ENCODE measurements at regions not wholly inside any gene's neighbourhood (a gene's known extent, or its start where the extent isn't known, plus 50 kb on each side); places are given as distances from the start of the nearest gene placed in this dataset.
"Not testable (repeated sequence)": the region's sequence is repeated elsewhere in the genome, so short reads cannot be mapped to it uniquely, and the experiment has no call there.

DNA sequence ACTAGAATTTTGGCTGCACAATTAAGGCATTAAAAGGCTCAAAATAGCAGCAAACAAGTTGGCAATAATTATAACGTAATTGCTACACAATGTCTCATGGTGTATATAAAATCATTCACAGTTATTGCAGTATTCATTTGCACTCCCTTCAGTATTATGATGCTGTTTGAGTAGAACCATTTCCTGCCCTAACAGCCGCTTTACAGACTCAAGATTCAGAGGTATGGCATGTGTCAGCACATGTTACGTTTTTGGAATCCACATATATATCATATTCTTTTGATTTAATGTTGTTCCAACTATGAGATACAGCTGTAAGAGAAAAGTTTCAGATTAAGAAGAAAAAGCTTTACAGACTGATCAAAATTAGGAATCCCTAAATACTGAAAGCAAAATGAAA, 56.3 kb upstream of the NCKAP5 start:
- DNase-seq (ENCODE audit: low read depth in 1 of 2, low spot score in 1 of 2) = no peak

DNA sequence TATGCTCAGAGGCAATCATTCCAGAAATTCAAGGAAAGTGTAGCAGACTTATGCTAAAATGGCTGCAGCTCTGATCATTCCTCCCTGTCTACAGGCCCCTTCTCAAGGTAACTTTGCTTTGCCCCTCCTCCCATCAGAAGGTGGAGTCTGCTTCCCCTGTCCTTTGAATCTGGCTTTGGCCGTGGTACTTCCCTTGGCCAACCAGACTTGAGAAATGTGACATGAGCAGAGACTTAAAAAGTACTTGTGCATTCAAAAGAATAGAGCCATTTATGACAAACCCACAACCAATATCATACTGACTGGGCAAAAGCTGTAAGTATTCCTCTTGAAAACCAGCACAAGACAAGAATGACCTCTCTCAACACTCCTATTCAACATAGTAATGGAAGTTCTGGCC, 59.5 kb upstream of the NCKAP5 start:
- no peak for DNase-seq (ENCODE audit: low read depth in 1 of 2, low spot score in 1 of 2)

DNA sequence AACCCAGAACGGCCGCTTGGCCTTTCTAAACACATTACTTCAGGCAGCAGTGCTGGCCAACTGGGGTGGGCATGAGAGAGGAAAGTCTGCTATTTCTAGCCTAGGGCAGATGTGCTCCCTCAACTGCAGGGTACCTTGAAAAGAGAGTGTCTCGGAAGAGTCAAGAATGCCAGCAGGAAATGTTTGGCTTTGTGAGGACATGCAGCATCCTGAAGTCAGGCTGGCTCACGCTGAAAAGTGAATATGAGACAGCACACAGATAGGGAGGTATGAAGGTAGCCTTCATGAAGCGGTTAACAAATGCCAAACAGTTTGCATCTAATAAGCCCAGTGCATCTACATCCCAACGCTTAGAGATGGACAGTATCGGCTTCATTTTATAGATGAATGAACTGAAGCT, 65.0 kb upstream of the NCKAP5 start:
- DNase-seq (ENCODE audit: low read depth in 1 of 2, low spot score in 1 of 2) = no peak

DNA sequence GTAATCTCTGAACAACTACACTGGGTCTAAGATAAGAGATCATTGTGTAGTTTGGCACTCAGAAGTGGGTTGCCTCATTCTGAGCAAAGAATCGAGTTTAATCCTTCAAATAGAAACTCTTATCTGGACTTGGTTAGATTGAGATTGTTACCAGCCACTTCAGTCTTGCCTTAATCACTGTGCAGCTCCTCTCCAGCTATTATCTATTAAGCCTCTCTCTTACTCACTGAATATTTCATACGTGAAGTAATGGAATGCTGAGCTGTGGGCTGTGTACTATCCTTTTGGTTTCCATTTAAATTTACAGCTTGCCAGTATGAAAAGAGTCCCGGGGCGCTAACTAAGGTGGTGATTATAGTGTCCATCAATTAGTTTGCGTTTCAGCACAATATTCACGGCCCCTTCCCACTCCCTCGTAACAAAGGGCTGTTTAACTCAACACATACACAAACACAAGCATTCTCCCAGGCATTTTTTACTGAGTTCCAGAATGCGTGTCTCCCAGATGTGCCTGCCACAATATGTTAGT, 65.7 kb upstream of the NCKAP5 start:
- DNase-seq (ENCODE audit: low read depth in 1 of 2, low spot score in 1 of 2) = no peak

DNA sequence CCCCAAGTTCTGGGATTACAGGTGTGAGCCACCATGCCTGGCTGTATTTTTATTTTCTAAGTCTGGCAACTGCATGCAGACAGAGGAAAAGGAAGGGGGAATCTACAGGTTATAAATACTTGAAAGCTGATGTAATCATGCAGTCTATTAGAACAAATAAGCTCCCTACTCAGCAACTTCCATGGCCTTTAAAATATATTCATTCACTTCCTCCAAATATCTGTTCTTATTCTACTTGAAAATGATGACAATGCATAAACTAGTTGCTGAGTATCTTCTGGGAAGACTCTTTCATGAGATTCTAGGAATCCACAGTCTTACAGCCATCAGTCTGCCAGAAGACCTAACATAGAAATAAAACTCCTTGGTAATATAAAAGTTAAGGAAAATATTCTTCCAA, 66.9 kb upstream of the NCKAP5 start:
- DNase-seq (ENCODE audit: low read depth in 1 of 2, low spot score in 1 of 2) = no peak

DNA sequence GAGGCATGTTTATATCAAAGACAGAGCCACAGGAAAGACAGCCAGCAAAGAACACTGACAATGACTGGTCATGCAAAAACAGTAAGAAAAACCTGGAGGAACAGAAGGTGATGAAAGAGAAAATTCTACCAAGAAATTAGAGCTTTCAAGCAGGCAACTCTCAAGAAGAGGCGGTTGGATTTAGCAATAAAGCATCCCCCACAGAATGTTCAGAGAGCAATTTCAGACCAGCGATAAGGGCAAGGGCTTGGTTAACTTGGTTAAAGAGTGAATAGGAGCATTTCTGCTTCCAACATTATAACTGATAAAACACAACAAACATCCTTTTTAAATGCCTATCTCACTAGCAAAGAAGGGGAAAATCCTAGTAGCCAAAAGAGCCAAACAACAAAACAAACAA, 68.0 kb upstream of the NCKAP5 start:
- no peak for DNase-seq (ENCODE audit: low read depth in 1 of 2, low spot score in 1 of 2)

DNA sequence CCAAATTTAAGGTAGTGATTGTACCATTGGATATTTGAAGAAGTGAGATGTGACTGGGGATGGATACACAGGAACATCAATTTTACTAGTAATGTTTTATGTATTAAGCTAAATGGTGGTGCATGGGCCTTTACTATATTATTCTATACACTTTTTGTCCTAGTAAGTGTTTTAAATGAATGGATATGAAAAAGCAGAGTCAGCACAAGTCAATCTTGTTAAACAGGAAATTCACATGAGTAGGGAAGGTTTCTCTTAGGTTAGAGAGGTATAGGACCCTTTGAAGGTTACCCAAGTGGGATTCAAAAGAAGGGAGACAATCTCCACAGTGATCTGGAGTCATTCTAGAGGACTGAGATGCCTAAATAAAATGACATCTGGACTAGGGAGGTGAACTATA, 71.8 kb upstream of the NCKAP5 start:
- no peak for DNase-seq (ENCODE audit: low read depth in 1 of 2, low spot score in 1 of 2)

DNA sequence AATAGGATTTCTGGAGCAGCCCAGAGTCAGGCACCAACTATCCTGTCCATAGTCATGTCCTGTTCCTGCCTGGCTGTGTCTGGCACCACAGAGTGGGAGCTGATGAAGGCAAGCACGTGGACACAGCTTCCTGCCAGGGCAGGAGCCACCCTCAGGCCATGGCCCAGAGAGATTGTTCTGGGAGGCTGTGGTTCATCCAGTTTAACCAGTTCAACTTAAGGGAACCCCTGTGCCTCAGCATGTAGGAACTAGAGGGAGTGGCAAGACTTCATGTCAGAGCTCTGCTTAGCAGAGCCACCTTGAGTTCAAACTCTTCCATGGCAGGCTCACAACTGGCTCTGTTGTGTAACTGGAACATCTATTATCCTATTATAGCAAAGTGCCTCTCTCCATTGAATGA, 73.2 kb upstream of the NCKAP5 start:
- no peak for DNase-seq (ENCODE audit: low read depth in 1 of 2, low spot score in 1 of 2)

DNA sequence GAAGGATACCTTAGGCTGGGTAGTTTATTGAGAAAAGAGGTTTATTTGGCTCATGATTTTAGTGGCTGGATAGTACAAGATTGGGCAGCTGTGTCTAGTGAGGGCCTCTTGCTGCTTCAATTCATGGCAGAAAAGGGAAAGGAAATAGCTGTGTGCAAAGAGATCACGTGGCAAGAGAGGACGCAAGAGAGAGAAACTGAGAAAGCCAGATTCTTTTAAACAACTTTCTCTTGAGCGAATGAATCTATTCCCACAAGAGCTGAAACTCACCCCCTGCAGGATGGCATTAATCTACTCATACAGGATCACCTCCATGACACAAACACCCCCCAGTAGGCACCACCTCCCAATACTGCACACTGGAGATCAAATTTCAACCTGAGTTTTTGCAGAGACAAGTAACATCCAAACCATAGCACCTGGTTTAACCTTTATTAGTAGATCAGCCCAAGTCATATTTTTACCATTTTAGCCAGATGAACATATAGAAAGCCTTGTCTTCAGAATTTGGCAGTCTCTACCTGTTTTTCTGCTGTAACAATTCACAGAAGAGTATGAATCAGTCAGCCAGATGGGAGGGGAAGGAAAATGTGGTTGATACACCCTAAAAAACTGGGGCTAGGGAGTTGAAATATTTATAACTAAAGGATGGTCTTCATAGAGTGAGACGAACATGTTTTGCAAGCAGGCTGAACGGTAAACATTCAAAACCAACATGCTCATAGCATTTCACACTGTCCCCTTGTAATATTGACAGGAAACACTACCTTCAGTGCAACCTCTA, 73.9 kb upstream of the NCKAP5 start:
- no peak for DNase-seq (ENCODE audit: low read depth in 1 of 2, low spot score in 1 of 2)

DNA sequence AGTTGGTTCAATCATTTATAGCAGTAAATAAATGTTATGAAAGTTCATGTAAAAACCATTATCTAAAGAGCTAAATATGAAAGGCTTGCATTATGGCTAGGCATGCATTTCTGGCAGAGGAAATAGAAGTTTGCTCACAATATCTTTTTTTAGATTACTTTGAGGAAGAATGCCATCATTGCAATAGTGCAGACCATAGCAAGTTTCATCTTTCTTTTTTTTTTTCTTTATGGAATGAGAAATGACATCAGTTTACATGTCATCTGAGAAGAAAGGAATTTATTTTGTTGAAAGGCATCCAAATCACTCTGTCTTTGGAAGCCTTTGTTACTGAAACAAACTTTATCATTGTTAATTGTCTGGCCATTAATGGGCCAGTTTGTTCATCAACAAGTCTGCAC, 74.5 kb upstream of the NCKAP5 start:
- no peak for DNase-seq (ENCODE audit: low read depth in 1 of 2, low spot score in 1 of 2)

DNA sequence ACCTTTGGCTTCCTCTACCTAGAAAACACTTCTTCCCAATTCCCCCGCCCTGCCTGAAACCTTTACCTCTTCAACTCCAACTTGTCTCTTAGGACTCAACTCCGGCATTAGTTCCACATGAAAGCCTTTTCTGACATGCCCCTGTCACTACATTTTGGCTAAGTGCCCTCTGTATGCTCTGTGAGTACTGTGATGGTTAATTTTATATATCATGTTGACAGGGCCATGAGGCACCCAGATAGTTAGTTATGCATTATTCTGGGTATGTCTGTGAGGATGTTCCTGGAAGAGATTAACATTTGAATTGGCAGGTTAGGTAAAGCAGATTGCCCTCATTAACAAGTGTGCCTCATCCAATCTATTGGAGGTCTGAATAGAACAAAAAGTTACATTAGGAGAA, 75.6 kb upstream of the NCKAP5 start:
- no peak for DNase-seq (ENCODE audit: low read depth in 1 of 2, low spot score in 1 of 2)

DNA sequence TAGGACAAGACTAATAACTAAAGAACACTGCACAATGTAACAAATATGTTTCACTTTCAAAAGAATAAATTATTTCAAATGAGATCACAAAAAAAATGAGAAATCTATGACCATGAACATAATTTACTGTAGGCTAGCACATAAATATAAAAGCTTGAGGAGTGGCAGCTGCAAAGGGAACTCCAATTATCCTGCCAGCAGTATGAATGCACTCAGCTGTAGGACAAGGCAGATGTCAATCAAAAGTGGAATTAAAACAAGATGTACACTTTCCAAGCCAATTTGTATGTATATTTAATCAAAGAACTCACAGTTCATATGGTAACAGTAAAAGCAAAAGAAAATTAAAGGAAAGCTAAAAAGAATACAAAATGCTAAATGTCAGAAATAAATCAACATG, 76.6 kb upstream of the NCKAP5 start:
- no peak for DNase-seq (ENCODE audit: low read depth in 1 of 2, low spot score in 1 of 2)

DNA sequence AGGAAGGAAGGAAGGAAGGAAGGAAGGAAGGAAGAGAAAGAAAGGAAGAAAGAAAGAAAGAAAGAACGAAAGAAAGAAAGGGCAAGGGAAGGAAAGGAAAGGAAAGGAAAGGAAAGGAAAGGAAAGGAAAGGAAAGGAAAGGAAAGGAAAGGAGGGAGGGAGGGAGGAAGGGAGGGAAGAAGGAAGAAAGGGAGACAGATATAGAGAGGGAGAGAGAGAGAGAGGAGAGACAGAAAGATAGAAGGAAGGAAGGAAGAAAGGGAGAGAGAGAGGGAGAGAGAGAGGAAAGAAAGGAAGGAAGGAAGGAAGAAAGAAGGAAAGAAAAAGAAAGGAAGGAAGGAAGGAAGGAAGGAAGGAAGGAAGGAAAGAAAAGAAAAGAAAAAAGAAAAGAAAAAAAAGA, 79.1 kb upstream of the NCKAP5 start:
- DNase-seq (ENCODE audit: low read depth in 1 of 2, low spot score in 1 of 2) = not testable (repeated sequence)

DNA sequence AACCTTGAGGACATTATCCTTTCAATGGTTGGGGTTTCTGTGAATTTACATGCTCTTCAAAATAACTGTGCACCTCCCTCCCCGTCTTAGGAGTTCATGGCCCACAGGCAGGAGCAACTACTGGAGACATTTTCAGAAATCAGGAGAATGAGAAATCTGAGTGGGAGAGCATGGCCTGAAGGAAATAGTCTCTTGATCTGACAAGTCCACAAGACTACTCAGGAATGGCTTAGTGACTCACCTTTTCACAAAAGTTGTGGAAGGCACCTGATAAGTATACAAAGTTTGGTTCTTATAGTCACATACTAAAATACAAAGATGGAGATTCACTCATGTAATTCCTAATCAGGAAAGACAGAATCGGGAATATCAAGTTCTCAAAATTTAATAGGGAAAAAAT, 83.6 kb upstream of the NCKAP5 start:
- DNase-seq (ENCODE audit: low read depth in 1 of 2, low spot score in 1 of 2) = no peak

DNA sequence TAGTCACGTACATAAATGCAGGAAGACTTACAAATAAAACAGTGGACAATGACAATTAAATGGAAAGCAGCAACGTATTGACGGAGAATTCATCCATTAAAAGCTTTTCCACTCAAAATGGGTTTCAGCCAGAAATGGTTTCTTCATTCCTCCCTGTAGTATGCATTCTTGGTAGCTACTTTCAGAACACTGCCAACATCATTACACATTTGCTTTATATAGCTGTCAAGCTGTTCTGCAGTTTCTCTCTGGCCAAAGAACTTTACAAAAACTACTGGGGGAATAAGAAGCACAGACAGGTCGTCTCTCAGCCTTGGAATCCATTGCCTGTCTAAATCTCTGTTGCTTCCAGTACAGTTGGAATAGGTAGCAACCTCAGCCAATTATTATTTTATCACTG, 84.1 kb upstream of the NCKAP5 start:
- DNase-seq (ENCODE audit: low read depth in 1 of 2, low spot score in 1 of 2) = no peak

DNA sequence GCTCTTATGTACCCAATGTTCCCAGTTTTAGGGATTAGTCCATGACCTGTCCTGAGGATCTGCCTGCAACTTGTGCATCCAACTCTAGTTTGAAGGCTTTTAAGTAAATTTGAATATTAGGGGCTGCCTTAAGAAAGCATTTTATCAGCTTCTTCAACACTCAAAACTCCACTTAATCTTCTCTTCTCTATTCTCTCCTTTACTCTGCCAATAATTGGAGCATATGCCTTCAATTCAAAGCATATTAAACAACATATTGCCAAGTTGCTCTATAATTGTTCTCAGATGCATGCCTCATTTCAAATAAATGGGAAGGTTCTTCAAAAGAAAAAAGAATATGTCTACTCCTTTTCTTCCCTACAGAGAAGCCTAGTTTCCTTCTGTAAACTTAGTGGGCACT, 84.8 kb upstream of the NCKAP5 start:
- DNase-seq (ENCODE audit: low read depth in 1 of 2, low spot score in 1 of 2) = no peak

DNA sequence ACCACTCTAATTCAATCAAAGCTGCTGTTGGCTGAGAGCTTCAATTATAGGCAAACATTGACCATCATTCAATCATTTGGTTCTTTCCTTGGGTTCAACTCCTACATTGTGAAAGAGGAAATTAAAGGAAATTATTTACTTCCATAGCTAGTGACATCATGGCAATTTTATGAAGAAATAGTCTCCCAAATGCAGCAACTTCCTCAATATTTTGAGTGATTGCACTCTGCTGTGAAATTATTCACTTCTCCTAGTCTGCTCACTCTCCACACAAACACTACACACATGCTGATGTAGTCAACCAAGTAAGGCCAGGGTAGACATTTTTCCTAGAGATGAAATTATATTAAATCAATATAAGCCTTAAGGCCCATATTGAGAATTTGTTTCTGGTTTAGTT, 86.7 kb upstream of the NCKAP5 start:
- no peak for DNase-seq (ENCODE audit: low read depth in 1 of 2, low spot score in 1 of 2)

DNA sequence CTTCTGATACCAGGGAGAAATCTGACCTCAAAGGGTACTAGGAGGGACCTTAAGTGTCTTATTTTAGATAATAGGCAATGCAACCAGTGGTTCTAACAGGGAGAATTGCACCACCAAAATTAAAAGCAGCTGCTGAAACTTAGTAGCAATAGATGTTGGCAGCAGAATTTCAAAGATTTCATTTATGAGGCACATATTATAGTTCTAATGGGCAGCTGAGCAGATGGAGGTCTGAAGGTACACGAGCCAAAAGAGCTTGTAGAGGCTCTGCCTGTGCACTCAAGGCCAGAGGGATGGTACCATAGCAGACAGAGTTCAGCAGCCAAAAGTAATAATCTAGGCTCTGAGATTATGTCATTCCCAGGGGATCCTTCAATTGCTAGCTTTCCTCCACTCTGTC, 87.3 kb upstream of the NCKAP5 start:
- no peak for DNase-seq (ENCODE audit: low read depth in 1 of 2, low spot score in 1 of 2)

DNA sequence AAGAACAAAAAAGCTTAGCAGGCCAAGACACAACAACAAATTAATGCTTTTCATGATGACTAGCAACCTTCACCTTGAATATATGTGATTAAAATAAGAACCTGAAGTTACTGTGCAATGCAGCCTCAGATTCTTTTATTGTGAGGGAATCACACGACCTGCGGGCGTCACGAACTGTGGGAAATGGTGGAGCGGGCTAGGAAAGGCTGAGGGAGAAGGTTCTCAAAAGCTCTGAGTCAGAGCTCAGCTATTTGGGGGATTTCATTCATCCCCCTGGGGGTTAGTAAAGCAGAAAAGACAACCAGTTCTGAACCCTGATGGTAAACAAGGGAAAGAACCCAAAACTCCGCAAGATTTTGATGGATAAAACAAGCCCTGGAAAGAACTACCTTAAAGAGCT, 89.3 kb upstream of the NCKAP5 start:
- DNase-seq (ENCODE audit: low read depth in 1 of 2, low spot score in 1 of 2) = no peak

DNA sequence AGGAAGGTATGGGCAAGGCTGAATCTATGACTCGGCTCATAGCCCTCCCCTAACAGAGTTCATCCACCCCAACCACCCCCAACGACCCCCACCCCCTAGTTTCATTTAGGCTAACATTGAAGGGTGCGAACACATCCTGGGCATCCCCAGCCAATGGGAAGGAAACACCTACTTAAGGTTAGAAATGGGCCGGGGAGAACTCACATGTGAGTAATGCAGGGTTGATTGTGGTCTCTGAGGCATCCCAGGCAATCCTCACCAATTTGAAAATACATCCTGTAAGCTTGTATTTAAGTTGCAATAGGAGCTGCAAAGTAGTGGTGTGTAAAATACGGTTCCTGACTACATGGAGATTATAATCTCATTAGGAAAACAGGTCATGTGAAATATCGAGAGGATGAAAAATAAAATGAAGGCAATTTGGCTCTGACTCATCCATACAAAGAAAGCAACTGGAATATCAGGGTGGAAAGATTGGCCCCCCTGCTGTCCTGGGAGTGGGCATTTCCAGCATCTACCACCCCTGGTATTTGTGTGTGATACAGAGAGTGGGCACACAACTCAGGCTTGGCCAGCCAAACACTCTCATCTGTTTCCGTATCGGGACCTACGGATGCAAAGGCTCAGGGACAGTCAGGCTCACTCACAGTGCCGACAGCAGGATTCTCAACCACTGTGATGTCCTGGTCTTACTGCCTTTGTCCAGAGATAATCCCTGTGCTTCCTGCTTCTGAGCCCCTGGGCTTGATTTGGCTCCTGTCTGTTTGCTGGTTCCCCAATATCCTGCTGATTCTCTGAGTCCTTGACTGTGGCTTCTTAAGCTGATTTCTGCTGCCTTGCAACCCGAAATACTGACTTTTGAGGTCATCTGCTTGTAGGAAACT, 90.0 kb upstream of the NCKAP5 start:
- DNase-seq (ENCODE audit: low read depth in 1 of 2, low spot score in 1 of 2) = no peak

DNA sequence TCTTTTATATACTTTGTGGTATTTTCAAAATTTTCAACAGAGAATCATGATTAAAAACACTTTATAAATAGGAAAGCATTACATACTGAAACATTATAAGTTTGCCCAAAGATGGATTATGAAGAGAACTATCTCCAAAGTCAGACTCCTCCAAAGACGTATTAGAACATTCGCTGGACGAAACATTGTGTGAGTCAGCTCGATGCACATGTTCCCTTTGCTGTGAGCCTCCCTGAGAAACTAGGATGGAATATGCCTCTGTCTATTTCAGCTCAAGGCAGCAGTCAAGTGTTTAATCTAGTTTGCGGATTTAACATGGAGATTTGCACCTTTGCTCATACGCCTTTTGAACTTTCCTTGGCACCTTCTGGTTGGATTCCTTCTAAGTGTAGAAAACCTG, 92.2 kb upstream of the NCKAP5 start:
- DNase-seq (ENCODE audit: low read depth in 1 of 2, low spot score in 1 of 2) = no peak

DNA sequence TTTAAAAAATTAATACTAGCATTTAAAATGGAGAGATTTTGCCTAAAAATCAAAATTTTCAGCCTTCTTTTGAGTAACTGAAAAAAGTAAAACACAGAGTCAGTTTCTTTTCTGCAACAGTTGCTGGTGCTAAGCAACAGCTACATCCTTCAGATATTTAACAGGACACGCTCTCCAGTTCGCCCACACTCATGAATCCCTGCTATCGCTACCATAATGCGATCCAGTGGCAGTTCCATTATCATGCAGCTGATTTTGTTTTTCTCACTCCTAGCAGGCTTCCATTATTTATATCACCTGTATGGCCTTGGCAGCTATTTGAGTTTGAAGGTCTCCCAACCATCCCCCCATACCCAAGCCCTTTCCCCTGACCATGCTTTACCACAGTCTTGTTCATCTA, 93.1 kb upstream of the NCKAP5 start:
- DNase-seq (ENCODE audit: low read depth in 1 of 2, low spot score in 1 of 2) = no peak

Measured in stimulated activated CD4-positive, alpha-beta T cell treated with anti-CD3 and anti-CD28 coated beads, Interleukin-15, amount 100 ng/mL, for 1 hour (primary cell).